IMR-90 (cell line): ENCODE measurements at regions not wholly inside any gene's neighbourhood (a gene's known extent, or its start where the extent isn't known, plus 50 kb on each side); places are given as distances from the start of the nearest gene placed in this dataset.

Experiments used
- ATAC-seq: fragments of 200-7000 bp; cut with Tn5 transposase; 2 replicates; pipeline ENCODE4 v1.9.1; 2020; ENCODE audit warnings: low read depth, mild to moderate bottlenecking, moderate library complexity
- BruUV-seq: library from RNA; stranded (reverse); fragments of 400-500 nt; replicated peaks from 2 replicates; lab custom pipeline; 2021; lab: Mats Ljungman, UMichigan
- CTCF ChIA-PET: fragments of 300-600 bp; formaldehyde crosslinking; extraction: SDS; loops from one replicate; lab custom pipeline; 2021; ENCODE audit warnings: antibody characterized with exemption; lab: Yijun Ruan, JAX
- POLR2A ChIA-PET: fragments of 300-600 bp; sonication (Branson Sonifier 250); formaldehyde crosslinking; loops from one replicate; lab custom pipeline; 2022; ENCODE audit warnings: antibody characterized with exemption; ENCODE audit not compliant: unreplicated experiment; lab: Charles Lee
- DNase-seq: peaks from one replicate; pipeline ENCODE4 v3.0.0; 2013
- H2AFZ ChIP-seq: replicated peaks from 2 replicates; pipeline ENCODE3; 2013; ENCODE audit warnings: low read length, mild to moderate bottlenecking; ENCODE audit not compliant: poor library complexity
- H2AK5ac ChIP-seq: 2 replicates; pipeline ENCODE4 v1.6.1; 2013; ENCODE audit warnings: low read depth, low read length, inconsistent platforms
- H2AK9ac ChIP-seq: replicated peaks from 2 replicates; pipeline ENCODE3; 2013; ENCODE audit warnings: mild to moderate bottlenecking, low read depth, low read length, moderate library complexity; ENCODE audit not compliant: poor library complexity
- H2BK120ac ChIP-seq: 2 replicates; pipeline ENCODE4 v1.6.1; 2013; ENCODE audit warnings: low read depth, low read length, inconsistent platforms
- H2BK15ac ChIP-seq: 3 replicates; pipeline ENCODE4 v1.6.1; 2013; ENCODE audit warnings: low read depth, low read length, inconsistent platforms
- H2BK20ac ChIP-seq: 2 replicates; pipeline ENCODE4 v1.6.1; 2013; ENCODE audit warnings: low read depth, mild to moderate bottlenecking, inconsistent platforms, low read length, moderate library complexity
- H2BK5ac ChIP-seq: 2 replicates; pipeline ENCODE4 v1.6.1; 2013; ENCODE audit warnings: mild to moderate bottlenecking, low read depth, low read length, inconsistent platforms; ENCODE audit not compliant: poor library complexity, severe bottlenecking
- H3K14ac ChIP-seq: replicated peaks from 2 replicates; pipeline ENCODE4 v1.6.1; 2013; ENCODE audit warnings: low read depth, low read length, inconsistent platforms
- H3K18ac ChIP-seq: 2 replicates; pipeline ENCODE4 v1.6.1; 2013; ENCODE audit warnings: low read depth, low read length, control low read depth
- H3K23ac ChIP-seq: 2 replicates; pipeline ENCODE4 v1.6.1; 2013; ENCODE audit warnings: low read depth, low read length, inconsistent platforms
- H3K27ac ChIP-seq: 2 replicates; pipeline ENCODE4 v1.5.1; 2013; ENCODE audit warnings: mild to moderate bottlenecking, control low read depth, low read length; ENCODE audit not compliant: insufficient read depth
- H3K27me3 ChIP-seq: 2 replicates; pipeline ENCODE4 v1.6.1; 2013; ENCODE audit warnings: low read length; ENCODE audit not compliant: control insufficient read depth, insufficient read depth
- H3K36me3 ChIP-seq: 2 replicates; pipeline ENCODE4 v1.6.1; 2013; ENCODE audit warnings: low read length, mixed read lengths; ENCODE audit not compliant: control insufficient read depth, insufficient read depth
- H3K4ac ChIP-seq: 2 replicates; pipeline ENCODE4 v1.6.1; 2013; ENCODE audit warnings: low read depth, low read length, inconsistent platforms
- H3K4me1 ChIP-seq: 2 replicates; pipeline ENCODE4 v1.6.1; 2013; ENCODE audit warnings: low read length, mixed read lengths; ENCODE audit not compliant: control insufficient read depth, insufficient read depth
- H3K4me2 ChIP-seq: 2 replicates; pipeline ENCODE4 v1.6.1; 2013; ENCODE audit warnings: low read depth, mild to moderate bottlenecking, control low read depth, low read length, moderate library complexity
- H3K4me3 ChIP-seq: 2 replicates; pipeline ENCODE4 v1.5.1; 2013; ENCODE audit warnings: low read depth, mild to moderate bottlenecking, control low read depth, low read length, moderate library complexity; ENCODE audit not compliant: insufficient read depth
- H3K56ac ChIP-seq: 2 replicates; pipeline ENCODE4 v1.6.1; 2013; ENCODE audit warnings: low read length, inconsistent platforms; ENCODE audit not compliant: insufficient read depth; ENCODE audit errors: extremely low read depth
- H3K79me1 ChIP-seq, 2 experiments: 2 replicates each; pipeline ENCODE4 v1.6.1; 2013; ENCODE audit warnings: low read length in 2 of 2, inconsistent platforms in 1 of 2, low read depth in 1 of 2
- H3K9ac ChIP-seq: 2 replicates; pipeline ENCODE4 v1.6.1; 2013; ENCODE audit warnings: low read depth, low read length, control low read depth
- H3K9me1 ChIP-seq: 2 replicates; pipeline ENCODE4 v1.6.1; 2013; ENCODE audit warnings: low read length, inconsistent platforms; ENCODE audit not compliant: insufficient read depth
- H3K9me3 ChIP-seq: 2 replicates; pipeline ENCODE4 v1.6.1; 2013; ENCODE audit warnings: low read length; ENCODE audit not compliant: control insufficient read depth, insufficient read depth
- H4K20me1 ChIP-seq: 2 replicates; pipeline ENCODE4 v1.6.1; 2013; ENCODE audit warnings: low read length, inconsistent platforms; ENCODE audit not compliant: insufficient read depth
- H4K5ac ChIP-seq: 2 replicates; pipeline ENCODE4 v1.6.1; 2013; ENCODE audit warnings: mild to moderate bottlenecking, low read depth, low read length, control low read depth
- H4K8ac ChIP-seq, 2 experiments: 2 replicates each; pipeline ENCODE4 v1.6.1; 2013; ENCODE audit warnings: low read depth in 2 of 2, low read length in 2 of 2, control low read depth in 1 of 2, inconsistent platforms in 1 of 2
- H4K91ac ChIP-seq: 2 replicates; pipeline ENCODE4 v1.6.1; 2013; ENCODE audit warnings: low read depth, low read length, inconsistent platforms; ENCODE audit not compliant: insufficient read depth
- CEBPB ChIP-seq: IDR thresholded peaks from 2 replicates; pipeline ENCODE4 v1.6.1; 2012; ENCODE audit warnings: low read depth, low read length, improper control_type of control experiment
- CHD1 ChIP-seq: IDR thresholded peaks from 2 replicates; pipeline ENCODE4 v1.6.1; 2012; ENCODE audit warnings: low read depth, low read length, improper control_type of control experiment
- FOS ChIP-seq: fragments of 150-350 bp; IDR thresholded peaks from 2 replicates; pipeline ENCODE4 v1.6.1; 2016; ENCODE audit warnings: low read depth, low read length
- MAFK ChIP-seq: IDR thresholded peaks from 2 replicates; pipeline ENCODE4 v1.6.1; 2012; ENCODE audit warnings: low read depth, low read length, improper control_type of control experiment
- MAZ ChIP-seq: IDR thresholded peaks from 2 replicates; pipeline ENCODE4 v1.6.1; 2012; ENCODE audit warnings: low read depth, mild to moderate bottlenecking, low read length, improper control_type of control experiment, moderate library complexity, borderline replicate concordance
- NFE2L2 ChIP-seq: fragments of 150-350 bp; IDR thresholded peaks from 2 replicates; pipeline ENCODE4 v1.6.1; 2016; ENCODE audit warnings: low read depth, mild to moderate bottlenecking, low read length
- RAD21 ChIP-seq: IDR thresholded peaks from 2 replicates; pipeline ENCODE4 v1.6.1; 2012; ENCODE audit warnings: low read length, improper control_type of control experiment
- SMC3 ChIP-seq: fragments of 150-350 bp; IDR thresholded peaks from 2 replicates; pipeline ENCODE4 v1.6.1; 2016; ENCODE audit warnings: low read depth, mild to moderate bottlenecking, antibody characterized with exemption, low read length, moderate library complexity
- WGBS, 2 experiments: methylation state at CpG; one replicate each; pipeline versions ENCODE4 v1.1.5 to v1.1.7; 2013; ENCODE audit warnings: missing lambda C conversion rate in 2 of 2; ENCODE audit not compliant: insufficient read length in 1 of 2; ENCODE audit errors: extremely low coverage in 2 of 2; 5-methylcytosine and 5-hydroxymethylcytosine counted together
- dilution Hi-C: fragments of 300-500 bp; cut with HindIII; formaldehyde crosslinking; loops from one replicate; pipeline ENCODE4 v1.14.3; 2018; ENCODE audit warnings: low sequenced_read_pairs; ENCODE audit not compliant: unreplicated experiment
- in situ Hi-C: fragments of 300-500 bp; cut with MboI; formaldehyde crosslinking; loops from 3 replicates; pipeline ENCODE4 v1.14.3; 2019; ENCODE audit warnings: low sequenced_read_pairs, inconsistent platforms, mixed read lengths
- intact Hi-C: fragments of 100-400 bp; cut with micrococcal nuclease; formaldehyde crosslinking; loops from 2 replicates; pipeline ENCODE4 v1.10.0; 2022
- TF ChIP-seq, protein P1 (sequence below): conservative IDR thresholded peaks from 2 replicates; pipeline ENCODE4 v1.5.1; 2012; ENCODE audit warnings: mild to moderate bottlenecking, low read depth, low read length, improper control_type of control experiment
- TF ChIP-seq, protein P2 (sequence below): fragments of 150-350 bp; IDR thresholded peaks from 2 replicates; pipeline ENCODE4 v1.6.1; 2017; ENCODE audit warnings: mild to moderate bottlenecking, antibody characterized with exemption, low read length, low read depth
- TF ChIP-seq, protein P3 (sequence below): fragments of 150-350 bp; IDR thresholded peaks from 2 replicates; pipeline ENCODE4 v1.6.1; 2016; ENCODE audit warnings: low read depth, mild to moderate bottlenecking, low read length, moderate library complexity, borderline replicate concordance

DNA sequence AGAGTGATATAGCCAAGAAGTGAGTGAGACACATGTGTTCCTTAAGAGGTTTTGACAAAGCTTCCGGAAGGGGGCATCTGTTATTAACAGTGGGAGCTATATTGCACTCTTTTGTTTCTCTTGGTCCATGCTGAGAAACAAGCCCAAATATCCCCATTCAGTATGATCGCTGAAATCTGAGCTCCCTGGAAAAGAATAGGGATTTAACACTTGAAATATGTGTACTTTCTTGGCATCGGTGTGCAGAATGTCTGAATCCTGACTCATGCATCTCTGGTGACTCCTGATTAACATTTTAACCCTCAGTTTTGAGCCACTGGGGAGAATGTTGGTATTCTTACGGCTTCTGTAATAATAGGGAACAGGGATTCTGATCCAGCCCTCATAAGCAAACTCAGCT, 448.1 kb downstream of the TSN start:
- no peak overlapping the region for H3K4me2 ChIP-seq
- H4K8ac ChIP-seq: no peak overlapping the region
- H2AK5ac ChIP-seq: no peak overlapping the region
- no peaks in the 10 kb centered on the region for H3K36me3 ChIP-seq
- no peak overlapping the region for H3K14ac ChIP-seq
- no peak overlapping the region for H3K4ac ChIP-seq
- H2BK120ac ChIP-seq: no peak overlapping the region
- H3K18ac ChIP-seq: no peak overlapping the region
- H2BK5ac ChIP-seq: no peak overlapping the region
- CTCF ChIA-PET: no interaction called here
- in situ Hi-C loops (no loop called here), dilution Hi-C loops (no loop called here), intact Hi-C loops (no loop called here)
- no peak overlapping the region for H3K27ac ChIP-seq
- BruUV-seq: no TSS peak
- H3K9me1 ChIP-seq: no peaks in the 10 kb centered on the region
- H3K79me1 ChIP-seq: no peaks in the 10 kb centered on the region
- H3K27me3 ChIP-seq: no peaks in the 10 kb centered on the region
- no peaks in the 10 kb centered on the region for H3K4me1 ChIP-seq
- DNase-seq (peak; percentile 46), ATAC-seq (no peak)
- no CpG with 5 or more reads among the region's 4 CpGs for WGBS, 2 experiments
- H2AFZ ChIP-seq: no peak overlapping the region
- no peak overlapping the region for H3K23ac ChIP-seq
- POLR2A ChIA-PET: no interaction called here
- H2AK9ac ChIP-seq: no peak overlapping the region
- H3K4me3 ChIP-seq: no peak overlapping the region
- no peak overlapping the region for H4K91ac ChIP-seq
- H3K9ac ChIP-seq: no peak overlapping the region
- no peaks in the 10 kb centered on the region for H3K9me3 ChIP-seq
- no peak overlapping the region for H4K5ac ChIP-seq
- H2BK20ac ChIP-seq: no peak overlapping the region
- no peaks in the 10 kb centered on the region for H4K20me1 ChIP-seq
- no peak overlapping the region for H3K56ac ChIP-seq
- TF ChIP-seq MAZ (no peak), NFE2L2 (no peak), RAD21 (no peak), SMC3 (no peak), MAFK (no peak), CEBPB (no peak), FOS (no peak), CHD1 (no peak)
- TF ChIP-seq, protein P1, sequence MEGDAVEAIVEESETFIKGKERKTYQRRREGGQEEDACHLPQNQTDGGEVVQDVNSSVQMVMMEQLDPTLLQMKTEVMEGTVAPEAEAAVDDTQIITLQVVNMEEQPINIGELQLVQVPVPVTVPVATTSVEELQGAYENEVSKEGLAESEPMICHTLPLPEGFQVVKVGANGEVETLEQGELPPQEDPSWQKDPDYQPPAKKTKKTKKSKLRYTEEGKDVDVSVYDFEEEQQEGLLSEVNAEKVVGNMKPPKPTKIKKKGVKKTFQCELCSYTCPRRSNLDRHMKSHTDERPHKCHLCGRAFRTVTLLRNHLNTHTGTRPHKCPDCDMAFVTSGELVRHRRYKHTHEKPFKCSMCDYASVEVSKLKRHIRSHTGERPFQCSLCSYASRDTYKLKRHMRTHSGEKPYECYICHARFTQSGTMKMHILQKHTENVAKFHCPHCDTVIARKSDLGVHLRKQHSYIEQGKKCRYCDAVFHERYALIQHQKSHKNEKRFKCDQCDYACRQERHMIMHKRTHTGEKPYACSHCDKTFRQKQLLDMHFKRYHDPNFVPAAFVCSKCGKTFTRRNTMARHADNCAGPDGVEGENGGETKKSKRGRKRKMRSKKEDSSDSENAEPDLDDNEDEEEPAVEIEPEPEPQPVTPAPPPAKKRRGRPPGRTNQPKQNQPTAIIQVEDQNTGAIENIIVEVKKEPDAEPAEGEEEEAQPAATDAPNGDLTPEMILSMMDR: no peak
- TF ChIP-seq, protein P2, sequence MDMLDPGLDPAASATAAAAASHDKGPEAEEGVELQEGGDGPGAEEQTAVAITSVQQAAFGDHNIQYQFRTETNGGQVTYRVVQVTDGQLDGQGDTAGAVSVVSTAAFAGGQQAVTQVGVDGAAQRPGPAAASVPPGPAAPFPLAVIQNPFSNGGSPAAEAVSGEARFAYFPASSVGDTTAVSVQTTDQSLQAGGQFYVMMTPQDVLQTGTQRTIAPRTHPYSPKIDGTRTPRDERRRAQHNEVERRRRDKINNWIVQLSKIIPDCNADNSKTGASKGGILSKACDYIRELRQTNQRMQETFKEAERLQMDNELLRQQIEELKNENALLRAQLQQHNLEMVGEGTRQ: no peak
- TF ChIP-seq, protein P3, sequence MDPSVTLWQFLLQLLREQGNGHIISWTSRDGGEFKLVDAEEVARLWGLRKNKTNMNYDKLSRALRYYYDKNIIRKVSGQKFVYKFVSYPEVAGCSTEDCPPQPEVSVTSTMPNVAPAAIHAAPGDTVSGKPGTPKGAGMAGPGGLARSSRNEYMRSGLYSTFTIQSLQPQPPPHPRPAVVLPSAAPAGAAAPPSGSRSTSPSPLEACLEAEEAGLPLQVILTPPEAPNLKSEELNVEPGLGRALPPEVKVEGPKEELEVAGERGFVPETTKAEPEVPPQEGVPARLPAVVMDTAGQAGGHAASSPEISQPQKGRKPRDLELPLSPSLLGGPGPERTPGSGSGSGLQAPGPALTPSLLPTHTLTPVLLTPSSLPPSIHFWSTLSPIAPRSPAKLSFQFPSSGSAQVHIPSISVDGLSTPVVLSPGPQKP: no peak
- no peak overlapping the region for H2BK15ac ChIP-seq
